ENCODE measurements at regions not wholly inside any gene's neighbourhood (a gene's known extent, or its start where the extent isn't known, plus 50 kb on each side); places are given as distances from the start of the nearest gene placed in this dataset.
"Not testable (repeated sequence)": the region's sequence is repeated elsewhere in the genome, so short reads cannot be mapped to it uniquely, and the experiment has no call there.

DNA sequence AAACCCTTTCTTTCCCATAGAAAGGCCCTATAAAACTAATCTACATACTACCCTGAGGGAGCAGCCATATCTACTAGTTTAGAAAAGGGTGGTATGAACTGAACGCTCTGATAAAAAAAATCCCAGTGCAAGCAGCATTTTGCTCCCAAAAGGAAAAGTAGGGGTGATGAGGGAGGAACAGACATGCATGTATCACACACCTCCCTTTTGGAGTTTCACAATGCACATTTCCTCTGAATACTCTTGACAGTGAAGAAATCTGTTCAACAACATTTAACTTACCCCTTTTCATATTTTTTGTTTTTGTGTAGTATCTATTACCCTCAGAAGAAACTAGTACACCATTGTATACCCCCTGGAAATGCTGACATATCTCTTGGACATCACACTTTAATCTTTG, 411.4 kb downstream of the MAT2B start:
- H3K27ac ChIP-seq: no peak overlapping the region
- no peak for TF ChIP-seq ZFX (IDR thresholded peaks at IDR 0.05; ENCODE audit: borderline replicate concordance)
- TF ChIP-seq, protein P1, sequence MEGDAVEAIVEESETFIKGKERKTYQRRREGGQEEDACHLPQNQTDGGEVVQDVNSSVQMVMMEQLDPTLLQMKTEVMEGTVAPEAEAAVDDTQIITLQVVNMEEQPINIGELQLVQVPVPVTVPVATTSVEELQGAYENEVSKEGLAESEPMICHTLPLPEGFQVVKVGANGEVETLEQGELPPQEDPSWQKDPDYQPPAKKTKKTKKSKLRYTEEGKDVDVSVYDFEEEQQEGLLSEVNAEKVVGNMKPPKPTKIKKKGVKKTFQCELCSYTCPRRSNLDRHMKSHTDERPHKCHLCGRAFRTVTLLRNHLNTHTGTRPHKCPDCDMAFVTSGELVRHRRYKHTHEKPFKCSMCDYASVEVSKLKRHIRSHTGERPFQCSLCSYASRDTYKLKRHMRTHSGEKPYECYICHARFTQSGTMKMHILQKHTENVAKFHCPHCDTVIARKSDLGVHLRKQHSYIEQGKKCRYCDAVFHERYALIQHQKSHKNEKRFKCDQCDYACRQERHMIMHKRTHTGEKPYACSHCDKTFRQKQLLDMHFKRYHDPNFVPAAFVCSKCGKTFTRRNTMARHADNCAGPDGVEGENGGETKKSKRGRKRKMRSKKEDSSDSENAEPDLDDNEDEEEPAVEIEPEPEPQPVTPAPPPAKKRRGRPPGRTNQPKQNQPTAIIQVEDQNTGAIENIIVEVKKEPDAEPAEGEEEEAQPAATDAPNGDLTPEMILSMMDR (IDR thresholded peaks at IDR 0.05): no peak

DNA sequence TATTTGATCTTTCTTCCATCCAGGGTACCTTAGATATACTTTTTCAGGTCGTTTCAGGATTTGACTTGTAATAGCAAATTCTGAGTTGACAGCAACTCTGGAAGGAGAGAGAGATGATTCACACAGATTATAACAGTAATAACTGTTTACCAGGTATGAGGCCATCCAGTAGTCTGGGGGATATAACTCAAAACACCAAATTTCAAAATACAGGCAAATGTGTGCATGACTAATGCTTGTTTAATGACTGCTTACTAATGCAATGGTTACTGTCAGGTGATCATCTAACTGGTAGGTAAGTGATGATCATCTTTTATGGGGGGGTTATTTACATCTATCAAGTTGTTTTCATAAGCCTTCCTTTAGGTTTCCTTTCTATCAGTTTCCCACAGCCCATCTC, 412.3 kb downstream of the MAT2B start:
- H3K27ac ChIP-seq: no peak overlapping the region
- TF ChIP-seq, protein P1 (IDR thresholded peaks at IDR 0.05): no peak
- TF ChIP-seq ZFX (IDR thresholded peaks at IDR 0.05; ENCODE audit: borderline replicate concordance): no peak

DNA sequence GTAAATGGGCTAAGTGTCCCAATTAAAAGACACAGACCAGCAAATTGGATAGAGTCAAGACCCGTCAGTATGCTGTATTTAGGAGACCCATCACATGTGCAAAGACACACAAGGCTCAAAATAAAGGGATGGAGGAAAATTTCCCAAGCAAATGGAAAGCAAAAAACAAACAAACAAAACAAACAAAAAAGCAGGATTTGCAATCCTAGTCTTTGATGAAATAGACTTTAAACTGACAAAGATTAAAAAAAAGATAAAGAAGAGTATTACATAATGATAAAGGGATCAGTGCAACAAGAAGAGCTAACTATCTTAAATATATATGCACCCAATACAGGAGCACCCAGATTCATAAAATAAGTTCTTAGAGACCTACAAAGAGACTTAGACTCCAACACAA, 429.6 kb downstream of the MAT2B start:
- not testable (repeated sequence) for H3K27ac ChIP-seq

DNA sequence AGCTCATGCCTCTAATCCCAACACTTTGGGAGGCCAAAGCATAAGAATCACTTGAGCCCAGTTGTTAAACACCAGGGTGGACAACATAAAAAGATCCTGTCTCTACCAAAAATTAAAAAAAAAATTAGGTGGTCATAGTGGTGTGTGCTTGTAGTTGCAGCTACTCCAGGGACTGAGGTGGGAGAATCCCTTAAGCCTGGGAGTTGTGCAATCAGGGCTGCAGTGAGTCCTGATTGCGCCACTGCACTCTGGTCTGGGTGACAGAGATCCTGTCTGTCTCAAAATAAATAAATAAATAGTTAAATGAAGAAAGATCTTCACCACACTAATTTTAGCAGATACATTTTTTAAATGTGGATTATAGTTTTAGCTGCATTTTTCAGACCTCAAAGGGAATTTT, 433.2 kb downstream of the MAT2B start:
- TF ChIP-seq ZFX (IDR thresholded peaks at IDR 0.05; ENCODE audit: borderline replicate concordance): no peak
- TF ChIP-seq, protein P1 (IDR thresholded peaks at IDR 0.05): no peak
- no peak overlapping the region for H3K27ac ChIP-seq

DNA sequence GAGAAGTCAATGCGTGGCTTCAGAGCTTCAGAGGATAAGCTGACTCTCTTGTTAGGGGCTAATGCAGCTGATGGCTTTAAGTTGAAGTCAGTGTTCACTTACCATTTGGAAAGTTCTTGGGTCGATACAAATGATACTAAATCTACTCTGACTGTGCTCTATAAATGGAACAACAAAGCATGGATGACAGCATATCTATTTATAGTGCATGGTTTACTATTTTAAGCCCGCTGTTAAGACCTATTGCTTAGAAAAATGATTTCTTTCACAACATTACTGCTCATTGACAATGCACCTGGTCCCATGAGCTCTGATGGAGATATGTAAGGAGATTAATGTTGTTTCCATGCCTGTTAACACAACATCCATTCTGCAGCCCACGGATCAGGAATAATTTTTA, 435.7 kb downstream of the MAT2B start:
- TF ChIP-seq, protein P1 (IDR thresholded peaks at IDR 0.05): no peak
- no peak for TF ChIP-seq ZFX (IDR thresholded peaks at IDR 0.05; ENCODE audit: borderline replicate concordance)
- H3K27ac ChIP-seq: no peak overlapping the region

DNA sequence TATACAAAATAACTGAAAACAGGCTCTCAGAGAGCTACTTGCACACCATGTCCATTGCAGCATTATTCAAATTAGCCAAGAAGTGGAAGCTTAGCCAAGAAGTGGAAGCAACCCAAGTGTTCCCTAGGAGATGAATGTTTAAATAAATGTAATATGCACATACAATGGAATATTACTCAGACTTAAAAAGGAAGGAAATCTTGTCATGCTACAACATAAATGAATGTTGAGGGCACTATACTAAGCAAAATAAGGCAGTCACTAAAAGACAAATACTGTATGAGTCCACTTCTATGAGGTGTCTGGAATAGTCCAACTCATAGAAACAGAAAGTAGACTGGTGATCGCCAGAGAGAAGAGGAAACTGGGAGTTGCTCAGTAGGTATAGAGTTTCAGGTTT, 438.1 kb downstream of the MAT2B start:
- H3K27ac ChIP-seq: no peak overlapping the region
- TF ChIP-seq ZFX (IDR thresholded peaks at IDR 0.05; ENCODE audit: borderline replicate concordance): no peak
- TF ChIP-seq, protein P1 (IDR thresholded peaks at IDR 0.05): no peak

DNA sequence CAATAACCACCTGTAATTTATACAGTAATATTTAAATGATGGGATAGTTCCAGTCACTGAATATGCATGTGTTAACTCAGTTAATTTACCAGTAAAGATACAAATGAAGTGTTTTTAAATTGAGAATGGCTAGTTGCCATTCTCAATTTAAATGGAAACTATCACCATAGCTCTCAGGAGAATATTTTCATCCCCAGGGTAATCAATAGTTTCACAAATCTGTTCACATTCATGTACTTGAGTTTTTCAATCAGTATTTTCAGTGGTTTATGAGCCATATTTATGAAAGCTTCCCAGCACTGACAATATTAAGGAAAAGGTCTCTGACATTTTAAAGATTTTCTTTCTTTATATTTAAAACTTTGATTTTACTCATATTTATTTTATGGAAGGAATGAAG, 439.3 kb downstream of the MAT2B start:
- TF ChIP-seq, protein P1 (IDR thresholded peaks at IDR 0.05): no peak
- no peak for TF ChIP-seq ZFX (IDR thresholded peaks at IDR 0.05; ENCODE audit: borderline replicate concordance)
- no peak overlapping the region for H3K27ac ChIP-seq

DNA sequence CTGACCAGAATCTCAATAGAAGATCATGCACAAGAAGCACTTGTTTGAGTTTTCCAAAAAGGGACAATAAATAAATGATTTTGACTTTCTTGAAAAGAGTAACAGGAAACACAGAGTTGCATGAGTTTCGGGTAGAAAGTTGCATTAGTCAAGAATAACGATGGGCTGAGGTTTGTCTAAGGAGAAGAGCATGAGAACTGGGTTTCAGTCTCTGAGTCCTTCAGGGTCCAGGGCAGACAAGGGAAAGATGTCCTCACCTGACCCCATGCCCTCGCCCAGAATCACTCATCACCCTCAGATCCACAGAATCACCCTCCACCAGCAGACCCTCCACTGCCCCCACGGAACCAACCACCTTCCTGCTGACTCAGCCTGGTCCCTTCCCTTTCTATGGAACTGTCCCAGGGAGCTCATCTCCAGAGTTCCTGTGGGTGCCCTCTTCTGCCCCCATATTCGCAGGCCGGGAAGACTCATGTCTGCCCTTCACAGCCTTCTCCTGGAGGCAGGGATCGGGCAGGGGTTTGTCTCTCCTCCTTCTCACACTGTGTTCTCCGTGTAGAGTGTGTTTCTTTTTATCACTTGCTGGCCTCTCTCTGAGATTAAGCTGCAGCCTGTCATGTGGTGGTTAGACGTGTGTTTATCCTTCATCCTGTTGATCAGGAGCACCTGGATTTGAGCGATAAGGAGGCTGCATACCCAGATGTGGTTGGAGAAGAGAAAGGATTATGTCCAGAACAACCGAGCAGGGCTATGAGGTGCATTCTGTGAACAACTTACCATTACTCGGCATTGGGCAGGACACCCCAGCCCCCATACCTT, 442.6 kb downstream of the MAT2B start:
- H3K27ac ChIP-seq: no peak overlapping the region
- TF ChIP-seq ZFX (IDR thresholded peaks at IDR 0.05; ENCODE audit: borderline replicate concordance): no peak
- TF ChIP-seq, protein P1 (IDR thresholded peaks at IDR 0.05): no peak
